Common myeloid progenitor, CD34-positive (primary cell): ENCODE measurements at regions not wholly inside any gene's neighbourhood (a gene's known extent, or its start where the extent isn't known, plus 50 kb on each side); places are given as distances from the start of the nearest gene placed in this dataset.

Experiments
- CTCF ChIA-PET: fragments of 350-600 bp; sonication (Branson Sonifier 250); formaldehyde crosslinking; loops from one replicate; lab custom pipeline; 2021; ENCODE audit warnings: antibody characterized with exemption; lab: Charles Lee
- POLR2A ChIA-PET: fragments of 350-600 bp; sonication (Branson Sonifier 250); formaldehyde crosslinking; loops from one replicate; lab custom pipeline; 2021; ENCODE audit warnings: antibody characterized with exemption; lab: Charles Lee
- DNase-seq, 3 donors: peaks; one replicate each; pipeline versions ENCODE4 v3.0.0 to v3.0.0-alpha.2; 2013
- H3K27ac ChIP-seq, 2 experiments: 1 replicate in 1 of 2; 2 replicates in 1 of 2; pipeline ENCODE4 v1.7.0; 2013; ENCODE audit warnings: inconsistent platforms in 2 of 2, low read length in 2 of 2, mild to moderate bottlenecking in 2 of 2, low read depth in 1 of 2, moderate library complexity in 1 of 2; ENCODE audit not compliant: severe bottlenecking in 2 of 2, insufficient read depth in 1 of 2, poor library complexity in 1 of 2
- H3K27me3 ChIP-seq, 5 experiments: replicated peaks in 2 of 5; 1 replicate in 3 of 5; 2 replicates in 2 of 5; pipeline versions ENCODE4 v1.6.1 to v1.7.0; 2013; ENCODE audit warnings: low read length in 4 of 5, mild to moderate bottlenecking in 2 of 5, moderate library complexity in 2 of 5, inconsistent platforms in 1 of 5; ENCODE audit not compliant: insufficient read depth in 5 of 5, control insufficient read depth in 4 of 5
- H3K36me3 ChIP-seq, 4 experiments: 1 replicate in 2 of 4; 2 replicates in 2 of 4; pipeline versions ENCODE4 v1.6.1 to v1.7.0; 2013; ENCODE audit warnings: low read length in 3 of 4, control low read depth in 1 of 4, mild to moderate bottlenecking in 1 of 4; ENCODE audit not compliant: control insufficient read depth in 4 of 4, insufficient read depth in 4 of 4
- H3K4me1 ChIP-seq, 4 experiments: 1 replicate in 3 of 4; 2 replicates in 1 of 4; pipeline versions ENCODE4 v1.6.1 to v1.7.1; 2013; ENCODE audit warnings: low read length in 3 of 4, mild to moderate bottlenecking in 3 of 4, control low read depth in 1 of 4, inconsistent platforms in 1 of 4, moderate library complexity in 1 of 4; ENCODE audit not compliant: control insufficient read depth in 4 of 4, insufficient read depth in 4 of 4; ENCODE audit errors: control extremely low read depth in 1 of 4
- H3K4me3 ChIP-seq, 7 experiments: 1 replicate in 4 of 7; 2 replicates in 3 of 7; pipeline versions ENCODE4 v1.5.1 to v1.7.0; 2013; ENCODE audit warnings: mild to moderate bottlenecking in 7 of 7, low read length in 6 of 7, moderate library complexity in 6 of 7, inconsistent platforms in 2 of 7, low read depth in 2 of 7, control low read depth in 1 of 7; ENCODE audit not compliant: insufficient read depth in 4 of 7, control insufficient read depth in 1 of 7; ENCODE audit errors: extremely low read depth in 1 of 7
- H3K9me3 ChIP-seq, 5 experiments: 1 replicate in 4 of 5; 2 replicates in 1 of 5; pipeline versions ENCODE4 v1.6.1 to v1.7.1; 2013; ENCODE audit warnings: low read length in 4 of 5, mild to moderate bottlenecking in 2 of 5, inconsistent platforms in 1 of 5, low read depth in 1 of 5, moderate library complexity in 1 of 5; ENCODE audit not compliant: control insufficient read depth in 4 of 5, insufficient read depth in 2 of 5; ENCODE audit errors: control extremely low read depth in 1 of 5
- WGBS: methylation state at CpG from one replicate; pipeline ENCODE4 v1.1.5; 2013; ENCODE audit not compliant: insufficient coverage; 5-methylcytosine and 5-hydroxymethylcytosine counted together

- Histone ChIP-seq H3K4me1 (peaks cover 0 to 10% (median 3%) of the 10 kb centered on the region in 4 experiments), H3K4me3 (no peak overlapping the region), H3K9me3 (no peaks in the 10 kb centered on the region), H3K27ac (no peak overlapping the region), H3K36me3 (no peaks in the 10 kb centered on the region), H3K27me3 (no peaks in the 10 kb centered on the region)
- no peak for DNase-seq
- 98% methylated on average over 9 of the region's 9 CpGs for WGBS
- ChIA-PET POLR2A (no interaction called here), CTCF (interaction anchor here (0.6 to 1.1 kb wide), 2 partner anchors 13 to 106 kb away, joined by 3 read pairs; no protein-coding TSS in a partner anchor)
Observed at GRCh38 chr15:31250033-31250432, 76.6 kb upstream of the KLF13 start.

GRCh38 chr15:31251165-31251564, 75.5 kb upstream of the KLF13 start:
- H3K4me3 ChIP-seq: no peak overlapping the region
- WGBS: 100% methylated on average over 6 of the region's 7 CpGs
- H3K27me3 ChIP-seq: no peaks in the 10 kb centered on the region
- H3K9me3 ChIP-seq: no peaks in the 10 kb centered on the region
- POLR2A ChIA-PET: no interaction called here
- CTCF ChIA-PET: no interaction called here
- no peak overlapping the region for H3K27ac ChIP-seq
- peaks cover 0 to 21% (median 12%) of the 10 kb centered on the region in 4 experiments for H3K4me1 ChIP-seq
- no peaks in the 10 kb centered on the region for H3K36me3 ChIP-seq
- DNase-seq: no peak

- Histone ChIP-seq H3K9me3 (no peaks in the 10 kb centered on the region), H3K27ac (no peak overlapping the region), H3K4me3 (no peak overlapping the region), H3K27me3 (no peaks in the 10 kb centered on the region), H3K4me1 (peaks cover 0 to 32% (median 23%) of the 10 kb centered on the region in 4 experiments), H3K36me3 (no peaks in the 10 kb centered on the region)
- WGBS: 100% methylated on average over 2 of the region's 8 CpGs
- DNase-seq: no peak
- ChIA-PET CTCF (interaction anchor here (0.9 to 1.6 kb wide), 2 partner anchors 9 to 13 kb away, joined by 4 read pairs; no protein-coding TSS in a partner anchor), POLR2A (no interaction called here)
Observed at GRCh38 chr15:31252171-31252785, 74.4 kb upstream of the KLF13 start.

GRCh38 chr15:31254431-31255175, 72.0 kb upstream of the KLF13 start:
- WGBS: 92% methylated on average over 5 of the region's 7 CpGs
- DNase-seq: no peak
- peaks cover 0 to 36% (median 25%) of the 10 kb centered on the region in 4 experiments for H3K4me1 ChIP-seq
- H3K36me3 ChIP-seq: no peaks in the 10 kb centered on the region
- H3K4me3 ChIP-seq: no peak overlapping the region
- POLR2A ChIA-PET: no interaction called here
- CTCF ChIA-PET: interaction anchor here (1.2 to 1.8 kb wide), 6 partner anchors 9 to 69 kb away, joined by 3 to 5 read pairs (median 4); no protein-coding TSS in a partner anchor
- no peak overlapping the region for H3K27ac ChIP-seq
- no peaks in the 10 kb centered on the region for H3K27me3 ChIP-seq
- no peaks in the 10 kb centered on the region for H3K9me3 ChIP-seq

- H3K4me3 ChIP-seq: no peak overlapping the region
- POLR2A ChIA-PET: interaction anchor here (1.3 kb wide), 1 partner anchor 10 kb away, joined by 4 read pairs; no protein-coding TSS in a partner anchor
- H3K27me3 ChIP-seq: no peaks in the 10 kb centered on the region
- CTCF ChIA-PET: interaction anchor here (1.2 to 1.8 kb wide), 6 partner anchors 9 to 69 kb away, joined by 3 to 5 read pairs (median 4); no protein-coding TSS in a partner anchor
- H3K27ac ChIP-seq: no peak overlapping the region
- DNase-seq: no peak
- H3K9me3 ChIP-seq: no peaks in the 10 kb centered on the region
- H3K36me3 ChIP-seq: no peaks in the 10 kb centered on the region
- H3K4me1 ChIP-seq: peaks cover 0 to 39% (median 25%) of the 10 kb centered on the region in 4 experiments
- WGBS: 100% methylated on average over 1 of the region's 5 CpGs
Observed at GRCh38 chr15:31255176-31255510, 71.5 kb upstream of the KLF13 start.

GRCh38 chr15:31255732-31256377, 70.8 kb upstream of the KLF13 start:
- Histone ChIP-seq H3K9me3 (no peaks in the 10 kb centered on the region), H3K4me3 (no peak overlapping the region), H3K4me1 (peaks cover 0 to 39% (median 25%) of the 10 kb centered on the region in 4 experiments), H3K27ac (no peak overlapping the region), H3K27me3 (no peaks in the 10 kb centered on the region), H3K36me3 (no peaks in the 10 kb centered on the region)
- ChIA-PET POLR2A (interaction anchor here (1.3 kb wide), 1 partner anchor 9 kb away, joined by 4 read pairs; no protein-coding TSS in a partner anchor), CTCF (interaction anchor here (1.0 to 1.8 kb wide), 6 partner anchors 8 to 68 kb away, joined by 3 to 5 read pairs (median 4); no protein-coding TSS in a partner anchor)
- 92% methylated on average over 6 of the region's 9 CpGs for WGBS
- peak in 2 of 3 donors; percentile 53 to 58 for DNase-seq
